SK-N-SH (cell line): ENCODE measurements at regions not wholly inside any gene's neighbourhood (a gene's known extent, or its start where the extent isn't known, plus 50 kb on each side); places are given as distances from the start of the nearest gene placed in this dataset.

Experiments
- CTCF ChIA-PET: fragments of 300-600, 350-600 bp; formaldehyde crosslinking; extraction: SDS; loops from one replicate; lab custom pipeline; 2021; lab: Yijun Ruan, JAX
- POLR2A ChIA-PET: fragments of 350-600 bp; sonication (Branson Sonifier 250); formaldehyde crosslinking; extraction: SDS; loops from one replicate; lab custom pipeline; 2020; ENCODE audit warnings: antibody characterized with exemption, inconsistent platforms; lab: Yijun Ruan, JAX
- DNase-seq: peaks from one replicate; pipeline ENCODE4 v3.0.0; 2012
- H2AFZ ChIP-seq: fragments of 200-600 bp; sonication (generic); 2 replicates; pipeline ENCODE4 v1.8.1; 2016; ENCODE audit warnings: antibody characterized with exemption, mild to moderate bottlenecking, low read depth
- H3F3A ChIP-seq: fragments of 200-600 bp; sonication (generic); replicated peaks from 2 replicates; pipeline ENCODE3; 2016; ENCODE audit warnings: antibody characterized with exemption, mild to moderate bottlenecking; ENCODE audit not compliant: insufficient read depth
- H3K27ac ChIP-seq, 2 experiments: fragments of 200-500 bp in 1 of 2; fragments of 200-600 bp in 1 of 2; sonication (Bioruptor generic) in 1 of 2; sonication (generic), shearing (Covaris generic) in 1 of 2; 2 replicates each; pipeline versions ENCODE4 v1.5.1 to v1.6.1; 2014 to 2016; ENCODE audit warnings: low read depth in 2 of 2, inconsistent platforms in 1 of 2, low read length in 1 of 2, mild to moderate bottlenecking in 1 of 2, mixed read lengths in 1 of 2
- H3K27me3 ChIP-seq: fragments of 200-600 bp; sonication (generic), shearing (Covaris generic); 2 replicates; pipeline ENCODE4 v1.6.1; 2016; ENCODE audit warnings: mixed run types; ENCODE audit not compliant: insufficient read depth
- H3K36me3 ChIP-seq, 2 experiments: fragments of 200-500 bp in 1 of 2; fragments of 200-600 bp in 1 of 2; sonication (Bioruptor generic) in 1 of 2; sonication (generic) in 1 of 2; replicated peaks in 1 of 2; 2 replicates each; pipeline versions ENCODE3 to v1.5.1; 2014 to 2016; ENCODE audit warnings: low read length in 1 of 2, mild to moderate bottlenecking in 1 of 2; ENCODE audit not compliant: insufficient read depth in 2 of 2, control insufficient read depth in 1 of 2
- H3K4me1 ChIP-seq, 2 experiments: fragments of 200-500 bp in 1 of 2; fragments of 200-600 bp in 1 of 2; sonication (Bioruptor generic) in 1 of 2; sonication (generic), shearing (Covaris generic) in 1 of 2; 2 replicates each; pipeline versions ENCODE4 v1.5.1 to v1.6.1; 2014 to 2016; ENCODE audit warnings: low read depth in 1 of 2, low read length in 1 of 2, mixed run types in 1 of 2; ENCODE audit not compliant: insufficient read depth in 2 of 2, control insufficient read depth in 1 of 2
- H3K4me2 ChIP-seq: fragments of 200-600 bp; sonication (generic), shearing (Covaris generic); 2 replicates; pipeline ENCODE4 v1.6.1; 2017; ENCODE audit warnings: mixed run types
- H3K4me3 ChIP-seq, 2 experiments: fragments of 200-500 bp in 1 of 2; fragments of 200-600 bp in 1 of 2; sonication (Bioruptor generic) in 1 of 2; sonication (generic), shearing (Covaris generic) in 1 of 2; 2 replicates each; pipeline versions ENCODE4 v1.5.1 to v1.8.1; 2014 to 2016; ENCODE audit warnings: low read depth in 2 of 2, inconsistent platforms in 1 of 2, low read length in 1 of 2, mild to moderate bottlenecking in 1 of 2, mixed read lengths in 1 of 2, moderate library complexity in 1 of 2
- H3K79me2 ChIP-seq: fragments of 200-600 bp; sonication (generic); 2 replicates; pipeline ENCODE4 v1.8.1; 2017; ENCODE audit warnings: mild to moderate bottlenecking; ENCODE audit not compliant: insufficient read depth
- H3K9ac ChIP-seq: fragments of 200-600 bp; sonication (generic); 2 replicates; pipeline ENCODE4 v1.6.1; 2017; ENCODE audit warnings: mixed run types
- H3K9me2 ChIP-seq: fragments of 200-600 bp; sonication (generic); 2 replicates; pipeline ENCODE4 v1.6.1; 2017; ENCODE audit warnings: mixed run types
- H3K9me3 ChIP-seq: fragments of 200-600 bp; sonication (generic); 2 replicates; pipeline ENCODE4 v1.6.1; 2017; ENCODE audit warnings: mixed run types, mild to moderate bottlenecking, moderate library complexity
- H4K20me1 ChIP-seq: fragments of 200-600 bp; sonication (generic); 2 replicates; pipeline ENCODE4 v1.6.1; 2017; ENCODE audit warnings: mild to moderate bottlenecking, mixed run types; ENCODE audit not compliant: insufficient read depth
- FOXJ3 ChIP-seq: sonication (generic); formaldehyde crosslinking; IDR thresholded peaks from 2 replicates; pipeline ENCODE4 v1.5.1; 2020; ENCODE audit warnings: mild to moderate bottlenecking, missing genetic modification reagents
- FOXM1 ChIP-seq: IDR thresholded peaks from 2 replicates; pipeline ENCODE4 v1.4.0; 2012; ENCODE audit warnings: low read depth, mild to moderate bottlenecking
- GATA2 ChIP-seq: sonication (generic); formaldehyde crosslinking; IDR thresholded peaks from 2 replicates; pipeline ENCODE4 v1.5.0; 2020; ENCODE audit warnings: mild to moderate bottlenecking, missing genetic modification reagents
- MEF2A ChIP-seq: IDR thresholded peaks from 2 replicates; pipeline ENCODE4 v1.4.0; 2012; ENCODE audit warnings: low read depth, borderline replicate concordance
- MXI1 ChIP-seq: IDR thresholded peaks from 2 replicates; pipeline ENCODE4 v1.6.1; 2012; ENCODE audit warnings: mild to moderate bottlenecking, low read depth, low read length, improper control_type of control experiment
- NFIC ChIP-seq: IDR thresholded peaks from 2 replicates; pipeline ENCODE4 v1.4.0; 2012; ENCODE audit warnings: borderline replicate concordance
- NRF1 ChIP-seq: IDR thresholded peaks from 2 replicates; pipeline ENCODE4 v1.6.1; 2012; ENCODE audit warnings: low read depth, mild to moderate bottlenecking, low read length
- RAD21 ChIP-seq: IDR thresholded peaks from 2 replicates; pipeline ENCODE4 v1.6.1; 2012; ENCODE audit warnings: mild to moderate bottlenecking, low read length
- RCOR1 ChIP-seq: fragments of 150-350 bp; IDR thresholded peaks from 2 replicates; pipeline ENCODE4 v1.6.1; 2017; ENCODE audit warnings: antibody characterized with exemption, low read length
- RXRA ChIP-seq: IDR thresholded peaks from 2 replicates; pipeline ENCODE4 v1.4.0; 2012; ENCODE audit warnings: low read depth, mild to moderate bottlenecking, borderline replicate concordance
- SIN3A ChIP-seq: IDR thresholded peaks from 2 replicates; pipeline ENCODE4 v1.6.1; 2012; ENCODE audit warnings: low read depth, mild to moderate bottlenecking, low read length, moderate library complexity, borderline replicate concordance
- TEAD4 ChIP-seq: IDR thresholded peaks from 2 replicates; pipeline ENCODE4 v1.4.0; 2012; ENCODE audit warnings: mild to moderate bottlenecking, borderline replicate concordance; ENCODE audit not compliant: insufficient read depth
- WGBS: methylation state at CpG from one replicate; pipeline ENCODE4 v1.1.6; 2017; ENCODE audit warnings: low lambda C conversion rate; 5-methylcytosine and 5-hydroxymethylcytosine counted together
- TF ChIP-seq, protein P1 (sequence below): IDR thresholded peaks from 2 replicates; pipeline ENCODE4 v1.4.0; 2012; ENCODE audit warnings: low read depth
- TF ChIP-seq, protein P2 (sequence below): IDR thresholded peaks from 2 replicates; pipeline ENCODE4 v1.4.0; 2012; ENCODE audit warnings: low read depth, borderline replicate concordance
- TF ChIP-seq, protein P3 (sequence below): IDR thresholded peaks from 2 replicates; pipeline ENCODE4 v1.6.1; 2012; ENCODE audit warnings: mild to moderate bottlenecking, low read depth, low read length, moderate library complexity

DNA sequence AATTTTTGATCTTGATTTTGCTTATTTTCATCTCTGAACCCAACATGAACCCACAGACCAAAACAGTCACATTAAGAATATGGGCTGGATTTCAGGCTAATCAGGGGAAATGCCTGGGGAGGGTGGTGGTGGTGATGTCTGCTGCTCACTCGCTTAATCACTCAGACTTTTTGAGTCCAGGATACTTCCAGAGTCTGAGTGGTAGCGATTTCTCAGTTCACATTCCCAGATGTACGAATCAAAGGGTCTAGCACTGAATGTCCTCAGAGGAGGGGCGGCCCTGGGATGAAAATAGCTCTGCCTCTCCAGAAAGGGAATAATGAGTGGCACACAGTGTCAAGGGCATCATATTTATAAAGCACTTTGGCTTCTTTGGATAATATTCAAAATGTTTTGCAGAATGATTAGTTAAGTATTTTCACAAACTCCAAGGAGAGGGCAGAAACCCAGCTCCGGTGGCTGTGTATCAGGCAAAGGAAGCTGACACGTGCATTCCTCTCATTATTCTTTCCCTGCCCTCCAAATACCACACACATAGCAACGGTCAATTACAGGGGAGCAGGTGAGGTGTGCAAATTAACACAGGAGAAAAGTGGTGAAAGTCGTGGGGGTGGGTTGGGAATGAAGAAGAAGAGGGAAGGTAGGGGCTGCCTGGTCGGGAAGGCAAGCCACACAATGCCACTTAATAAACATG, 345.2 kb upstream of the RSPO3 start:
- Histone ChIP-seq H2AFZ (no peak overlapping the region), H3F3A (no peaks in the 10 kb centered on the region), H3K9ac (no peak overlapping the region), H3K9me2 (no peaks in the 10 kb centered on the region), H3K9me3 (no peaks in the 10 kb centered on the region), H3K27me3 (no peaks in the 10 kb centered on the region; the same call in 1 of the 2 replicates), H3K4me3 (no peak overlapping the region), H3K36me3 (no peaks in the 10 kb centered on the region), H3K27ac (no peak overlapping the region), H3K4me2 (no peak overlapping the region), H3K79me2 (no peaks in the 10 kb centered on the region), H3K4me1 (no peaks in the 10 kb centered on the region), H4K20me1 (no peaks in the 10 kb centered on the region)
- TF ChIP-seq SIN3A: no peak
- TF ChIP-seq, protein P1, sequence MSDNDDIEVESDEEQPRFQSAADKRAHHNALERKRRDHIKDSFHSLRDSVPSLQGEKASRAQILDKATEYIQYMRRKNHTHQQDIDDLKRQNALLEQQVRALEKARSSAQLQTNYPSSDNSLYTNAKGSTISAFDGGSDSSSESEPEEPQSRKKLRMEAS: no peak
- no peak for TF ChIP-seq FOXJ3
- TF ChIP-seq, protein P2, sequence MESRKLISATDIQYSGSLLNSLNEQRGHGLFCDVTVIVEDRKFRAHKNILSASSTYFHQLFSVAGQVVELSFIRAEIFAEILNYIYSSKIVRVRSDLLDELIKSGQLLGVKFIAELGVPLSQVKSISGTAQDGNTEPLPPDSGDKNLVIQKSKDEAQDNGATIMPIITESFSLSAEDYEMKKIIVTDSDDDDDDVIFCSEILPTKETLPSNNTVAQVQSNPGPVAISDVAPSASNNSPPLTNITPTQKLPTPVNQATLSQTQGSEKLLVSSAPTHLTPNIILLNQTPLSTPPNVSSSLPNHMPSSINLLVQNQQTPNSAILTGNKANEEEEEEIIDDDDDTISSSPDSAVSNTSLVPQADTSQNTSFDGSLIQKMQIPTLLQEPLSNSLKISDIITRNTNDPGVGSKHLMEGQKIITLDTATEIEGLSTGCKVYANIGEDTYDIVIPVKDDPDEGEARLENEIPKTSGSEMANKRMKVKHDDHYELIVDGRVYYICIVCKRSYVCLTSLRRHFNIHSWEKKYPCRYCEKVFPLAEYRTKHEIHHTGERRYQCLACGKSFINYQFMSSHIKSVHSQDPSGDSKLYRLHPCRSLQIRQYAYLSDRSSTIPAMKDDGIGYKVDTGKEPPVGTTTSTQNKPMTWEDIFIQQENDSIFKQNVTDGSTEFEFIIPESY: no peak
- no peak for TF ChIP-seq NFIC
- TF ChIP-seq MXI1: no peak
- no peak for TF ChIP-seq FOXM1
- no peak for TF ChIP-seq GATA2 (CRISPR knock-in tag)
- no peak for TF ChIP-seq TEAD4
- CTCF ChIA-PET: no interaction called here
- 5% methylated on average over 9 of the region's 9 CpGs for WGBS
- POLR2A ChIA-PET: no interaction called here
- no peak for DNase-seq

DNA sequence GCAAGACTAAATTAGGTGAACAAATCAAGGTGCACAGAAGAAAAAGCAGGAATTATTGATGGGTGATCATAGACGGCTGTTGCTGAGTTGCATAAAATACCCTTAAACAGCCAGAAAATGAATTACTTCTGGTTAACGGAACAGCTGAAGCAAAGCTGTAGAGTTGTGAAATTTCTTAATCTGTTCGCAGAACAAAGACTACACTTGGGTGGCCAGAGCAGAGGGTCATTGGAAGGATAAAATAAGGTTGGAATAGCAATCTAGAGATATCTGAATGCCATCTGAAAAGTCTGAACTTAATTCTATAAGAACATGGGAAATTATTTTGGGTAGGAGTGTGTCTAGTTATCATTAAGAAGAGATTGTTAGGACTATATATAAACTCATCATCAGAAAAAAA, 339.1 kb upstream of the RSPO3 start:
- no peak for TF ChIP-seq RCOR1
- no peak for TF ChIP-seq RAD21
- TF ChIP-seq SIN3A: no peak
- TF ChIP-seq, protein P3, sequence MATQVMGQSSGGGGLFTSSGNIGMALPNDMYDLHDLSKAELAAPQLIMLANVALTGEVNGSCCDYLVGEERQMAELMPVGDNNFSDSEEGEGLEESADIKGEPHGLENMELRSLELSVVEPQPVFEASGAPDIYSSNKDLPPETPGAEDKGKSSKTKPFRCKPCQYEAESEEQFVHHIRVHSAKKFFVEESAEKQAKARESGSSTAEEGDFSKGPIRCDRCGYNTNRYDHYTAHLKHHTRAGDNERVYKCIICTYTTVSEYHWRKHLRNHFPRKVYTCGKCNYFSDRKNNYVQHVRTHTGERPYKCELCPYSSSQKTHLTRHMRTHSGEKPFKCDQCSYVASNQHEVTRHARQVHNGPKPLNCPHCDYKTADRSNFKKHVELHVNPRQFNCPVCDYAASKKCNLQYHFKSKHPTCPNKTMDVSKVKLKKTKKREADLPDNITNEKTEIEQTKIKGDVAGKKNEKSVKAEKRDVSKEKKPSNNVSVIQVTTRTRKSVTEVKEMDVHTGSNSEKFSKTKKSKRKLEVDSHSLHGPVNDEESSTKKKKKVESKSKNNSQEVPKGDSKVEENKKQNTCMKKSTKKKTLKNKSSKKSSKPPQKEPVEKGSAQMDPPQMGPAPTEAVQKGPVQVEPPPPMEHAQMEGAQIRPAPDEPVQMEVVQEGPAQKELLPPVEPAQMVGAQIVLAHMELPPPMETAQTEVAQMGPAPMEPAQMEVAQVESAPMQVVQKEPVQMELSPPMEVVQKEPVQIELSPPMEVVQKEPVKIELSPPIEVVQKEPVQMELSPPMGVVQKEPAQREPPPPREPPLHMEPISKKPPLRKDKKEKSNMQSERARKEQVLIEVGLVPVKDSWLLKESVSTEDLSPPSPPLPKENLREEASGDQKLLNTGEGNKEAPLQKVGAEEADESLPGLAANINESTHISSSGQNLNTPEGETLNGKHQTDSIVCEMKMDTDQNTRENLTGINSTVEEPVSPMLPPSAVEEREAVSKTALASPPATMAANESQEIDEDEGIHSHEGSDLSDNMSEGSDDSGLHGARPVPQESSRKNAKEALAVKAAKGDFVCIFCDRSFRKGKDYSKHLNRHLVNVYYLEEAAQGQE: no peak
- TF ChIP-seq RXRA: no peak
- TF ChIP-seq NRF1: no peak
- TF ChIP-seq MEF2A: no peak
- TF ChIP-seq FOXM1: no peak
- H3K9me3 ChIP-seq: no peaks in the 10 kb centered on the region
- H3K9me2 ChIP-seq: no peaks in the 10 kb centered on the region
- H4K20me1 ChIP-seq: no peaks in the 10 kb centered on the region
- no peak overlapping the region for H3K4me3 ChIP-seq
- ChIA-PET POLR2A (no interaction called here), CTCF (no interaction called here)
- H3K27me3 ChIP-seq: peaks cover 4% of the 10 kb centered on the region; the same call in 1 of the 2 replicates
- no peak for DNase-seq
- H3K9ac ChIP-seq: no peak overlapping the region
- no peaks in the 10 kb centered on the region for H3K79me2 ChIP-seq
- H3K4me2 ChIP-seq: no peak overlapping the region
- H3K27ac ChIP-seq: no peak overlapping the region
- H2AFZ ChIP-seq: no peak overlapping the region
- WGBS: 51% methylated on average over 3 of the region's 3 CpGs
- H3K4me1 ChIP-seq: no peaks in the 10 kb centered on the region
- H3K36me3 ChIP-seq: no peaks in the 10 kb centered on the region
- H3F3A ChIP-seq: no peaks in the 10 kb centered on the region
